ENCODE measurements at regions not wholly inside any gene's neighbourhood (a gene's known extent, or its start where the extent isn't known, plus 50 kb on each side); places are given as distances from the start of the nearest gene placed in this dataset.

DNA sequence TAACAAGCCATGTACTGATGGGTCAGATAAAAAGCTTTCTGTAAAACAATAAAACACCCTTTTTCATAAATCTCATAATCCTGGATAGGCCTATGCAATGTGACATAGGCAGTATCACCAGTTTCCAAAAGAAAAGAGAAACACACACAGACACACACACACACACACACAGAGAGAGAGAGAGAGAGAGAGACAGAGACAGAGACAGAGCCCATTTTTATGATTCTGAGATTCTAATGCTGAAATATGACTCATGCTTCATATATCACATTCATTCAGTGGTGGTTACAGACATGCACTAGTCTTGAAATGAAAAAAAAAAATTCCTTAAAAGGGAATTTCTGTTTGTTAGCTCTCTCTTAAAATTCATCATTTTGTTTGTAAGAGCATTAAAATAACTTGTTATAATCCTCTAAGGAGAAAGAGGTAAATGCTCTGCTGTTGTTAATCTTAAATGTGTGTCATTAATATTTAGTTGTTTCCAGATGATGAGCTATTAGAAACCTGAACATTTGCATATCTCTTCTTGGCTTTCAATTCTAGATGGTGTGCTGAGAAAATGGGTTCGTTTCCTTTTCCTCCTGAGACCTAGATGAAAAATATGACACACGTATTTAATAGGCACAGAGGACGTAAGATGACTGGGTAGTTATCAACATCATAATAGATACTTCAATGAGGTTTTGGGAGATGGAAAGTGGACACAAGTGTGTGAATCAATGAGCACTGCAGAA, 1598.7 kb upstream of the ACVR2A start:
- H3K4me3 ChIP-seq (ENCODE audit: low read depth, low read length): no peak overlapping the region
- TF ChIP-seq, protein P1, sequence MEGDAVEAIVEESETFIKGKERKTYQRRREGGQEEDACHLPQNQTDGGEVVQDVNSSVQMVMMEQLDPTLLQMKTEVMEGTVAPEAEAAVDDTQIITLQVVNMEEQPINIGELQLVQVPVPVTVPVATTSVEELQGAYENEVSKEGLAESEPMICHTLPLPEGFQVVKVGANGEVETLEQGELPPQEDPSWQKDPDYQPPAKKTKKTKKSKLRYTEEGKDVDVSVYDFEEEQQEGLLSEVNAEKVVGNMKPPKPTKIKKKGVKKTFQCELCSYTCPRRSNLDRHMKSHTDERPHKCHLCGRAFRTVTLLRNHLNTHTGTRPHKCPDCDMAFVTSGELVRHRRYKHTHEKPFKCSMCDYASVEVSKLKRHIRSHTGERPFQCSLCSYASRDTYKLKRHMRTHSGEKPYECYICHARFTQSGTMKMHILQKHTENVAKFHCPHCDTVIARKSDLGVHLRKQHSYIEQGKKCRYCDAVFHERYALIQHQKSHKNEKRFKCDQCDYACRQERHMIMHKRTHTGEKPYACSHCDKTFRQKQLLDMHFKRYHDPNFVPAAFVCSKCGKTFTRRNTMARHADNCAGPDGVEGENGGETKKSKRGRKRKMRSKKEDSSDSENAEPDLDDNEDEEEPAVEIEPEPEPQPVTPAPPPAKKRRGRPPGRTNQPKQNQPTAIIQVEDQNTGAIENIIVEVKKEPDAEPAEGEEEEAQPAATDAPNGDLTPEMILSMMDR (conservative IDR thresholded peaks at IDR 0.05; ENCODE audit: low read depth, low read length): no peak
- DNase-seq (ENCODE audit: low read depth): no peak

DNA sequence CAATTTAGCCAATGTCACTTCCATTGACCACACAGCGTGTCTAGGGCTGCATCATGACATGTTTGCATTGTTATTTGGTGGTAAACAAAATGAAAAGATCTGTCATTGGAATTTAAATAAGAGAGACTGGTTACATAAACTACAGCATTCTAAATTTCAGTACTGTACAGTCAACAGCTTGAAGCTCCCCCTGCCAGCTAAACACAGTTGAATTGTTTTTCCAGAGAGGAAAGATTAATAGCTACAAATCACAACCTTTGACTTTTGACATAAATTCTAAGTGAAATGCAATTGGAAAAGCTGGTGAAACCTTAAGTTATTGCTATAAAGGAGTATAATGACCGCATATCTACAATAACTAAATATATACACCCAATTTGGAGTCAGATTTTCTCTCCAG, 1600.0 kb upstream of the ACVR2A start:
- no peak overlapping the region for H3K4me3 ChIP-seq (ENCODE audit: low read depth, low read length)
- DNase-seq (ENCODE audit: low read depth): no peak
- TF ChIP-seq, protein P1 (conservative IDR thresholded peaks at IDR 0.05; ENCODE audit: low read depth, low read length): no peak

- TF ChIP-seq, protein P1 (conservative IDR thresholded peaks at IDR 0.05; ENCODE audit: low read depth, low read length): no peak
- no peak overlapping the region for H3K4me3 ChIP-seq (ENCODE audit: low read depth, low read length)
- no peak for DNase-seq (ENCODE audit: low read depth)
These were observed 1600.7 kb upstream of the ACVR2A start for GRCh38 chr2:146244131-146244530.

- no peak for DNase-seq (ENCODE audit: low read depth)
- TF ChIP-seq, protein P1 (conservative IDR thresholded peaks at IDR 0.05; ENCODE audit: low read depth, low read length): no peak
- no peak overlapping the region for H3K4me3 ChIP-seq (ENCODE audit: low read depth, low read length)
These were observed 1603.8 kb upstream of the ACVR2A start for GRCh38 chr2:146241023-146241422.

GRCh38 chr2:146240391-146240790, 1604.4 kb upstream of the ACVR2A start:
- no peak for DNase-seq (ENCODE audit: low read depth)
- no peak overlapping the region for H3K4me3 ChIP-seq (ENCODE audit: low read depth, low read length)
- TF ChIP-seq, protein P1 (conservative IDR thresholded peaks at IDR 0.05; ENCODE audit: low read depth, low read length): no peak

DNA sequence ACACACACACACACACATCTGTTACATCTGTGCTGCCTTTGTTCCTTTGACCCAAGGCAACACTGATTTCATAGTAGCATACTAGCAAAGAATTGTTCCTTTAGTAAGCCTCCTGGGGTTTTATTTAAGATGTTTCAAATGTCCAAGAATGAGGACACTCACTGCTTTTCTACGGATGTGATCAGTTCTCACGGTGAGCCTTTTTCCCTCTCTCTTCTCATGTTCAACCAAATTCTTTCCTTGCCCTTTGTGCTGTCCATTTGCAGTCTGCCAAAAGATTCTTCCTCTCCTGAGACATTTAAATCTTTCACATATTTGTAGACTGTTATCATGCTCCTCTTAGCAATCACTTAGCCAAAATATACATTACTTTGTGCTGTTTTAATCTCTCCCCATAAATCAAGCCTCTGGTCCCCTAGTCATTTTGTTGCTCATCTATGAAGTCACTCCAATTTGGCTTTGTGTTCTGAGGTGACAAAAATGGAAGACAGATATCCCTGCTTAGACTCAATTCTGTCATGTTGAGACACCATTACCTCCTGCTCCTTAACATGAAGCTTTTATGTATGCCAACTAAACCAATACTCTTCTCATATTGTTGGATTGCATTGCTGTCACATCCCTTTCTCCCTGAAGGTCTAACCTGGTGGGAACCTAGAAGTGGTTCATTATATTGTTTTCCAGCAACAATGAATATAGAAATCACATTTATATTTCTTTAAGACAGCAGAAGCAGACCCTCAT, 1605.3 kb upstream of the ACVR2A start:
- no peak overlapping the region for H3K4me3 ChIP-seq (ENCODE audit: low read depth, low read length)
- DNase-seq (ENCODE audit: low read depth): no peak

More for the DNA sequence above, 1605.3 kb upstream of the ACVR2A start:
- TF ChIP-seq, protein P1 (conservative IDR thresholded peaks at IDR 0.05; ENCODE audit: low read depth, low read length): no peak
